K562 (cell line): ENCODE measurements at regions not wholly inside any gene's neighbourhood (a gene's known extent, or its start where the extent isn't known, plus 50 kb on each side); places are given as distances from the start of the nearest gene placed in this dataset.

Experiments used
- ESRRA ChIP-seq: fragments of 450-650 bp; IDR thresholded peaks from 2 replicates; pipeline ENCODE4 v1.6.1; 2014; ENCODE audit warnings: low read depth, mild to moderate bottlenecking, moderate library complexity, borderline replicate concordance
- NR3C1 ChIP-seq: sonication (generic); formaldehyde crosslinking; IDR thresholded peaks from 2 replicates; pipeline ENCODE4 v1.8.1; 2022; ENCODE audit warnings: missing genetic modification reagents
- POLR3A ChIP-seq: IDR thresholded peaks from 2 replicates; pipeline ENCODE4 v1.6.1; 2011; ENCODE audit warnings: borderline replicate concordance, mild to moderate bottlenecking, moderate library complexity; ENCODE audit not compliant: insufficient read length, insufficient read depth; ENCODE audit errors: extremely low read depth
- TF ChIP-seq, protein P1 (sequence below): fragments of 450-650 bp; IDR thresholded peaks from 2 replicates; pipeline ENCODE4 v1.6.1; 2016; ENCODE audit warnings: antibody characterized with exemption
- TF ChIP-seq, protein P2 (sequence below), 3 experiments: IDR thresholded peaks in 2 of 3; conservative IDR thresholded peaks in 1 of 3; 2 replicates each; pipeline ENCODE4 v1.5.1; 2011 to 2012; ENCODE audit warnings: low read length in 3 of 3, mild to moderate bottlenecking in 3 of 3, control low read depth in 2 of 3, improper control_type of control experiment in 1 of 3, inconsistent platforms in 1 of 3, low read depth in 1 of 3, mixed read lengths in 1 of 3, moderate library complexity in 1 of 3; ENCODE audit not compliant: insufficient read depth in 2 of 3
- TF ChIP-seq, protein P3 (sequence below): fragments of 250-450 bp; sonication (Bioruptor Pico); IDR thresholded peaks from 2 replicates; pipeline ENCODE4 v1.8.0; 2021; ENCODE audit warnings: borderline replicate concordance, mild to moderate bottlenecking, moderate library complexity; ENCODE audit not compliant: poor library complexity, severe bottlenecking

DNA sequence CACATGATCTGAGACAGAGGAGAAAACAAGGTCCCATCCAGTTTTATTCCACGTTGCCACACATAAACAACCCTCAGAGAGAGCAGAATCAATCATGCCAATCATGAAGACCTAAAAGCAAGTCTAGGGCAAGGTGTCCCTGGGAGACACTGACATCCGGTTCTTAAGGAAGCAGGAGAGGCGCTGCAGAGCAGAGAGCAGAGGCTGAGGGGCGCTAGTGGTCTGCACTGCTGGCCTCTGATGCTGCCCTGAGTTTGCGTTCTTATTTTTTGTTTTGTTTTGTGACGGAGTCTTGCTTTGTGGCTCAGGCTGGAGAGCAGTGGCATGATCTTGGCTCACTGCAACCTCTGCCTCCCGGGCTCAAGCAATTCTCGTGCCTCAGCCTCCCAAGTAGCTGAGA lies 83.3 kb downstream of the SMIM21 start:
- TF ChIP-seq, protein P1, sequence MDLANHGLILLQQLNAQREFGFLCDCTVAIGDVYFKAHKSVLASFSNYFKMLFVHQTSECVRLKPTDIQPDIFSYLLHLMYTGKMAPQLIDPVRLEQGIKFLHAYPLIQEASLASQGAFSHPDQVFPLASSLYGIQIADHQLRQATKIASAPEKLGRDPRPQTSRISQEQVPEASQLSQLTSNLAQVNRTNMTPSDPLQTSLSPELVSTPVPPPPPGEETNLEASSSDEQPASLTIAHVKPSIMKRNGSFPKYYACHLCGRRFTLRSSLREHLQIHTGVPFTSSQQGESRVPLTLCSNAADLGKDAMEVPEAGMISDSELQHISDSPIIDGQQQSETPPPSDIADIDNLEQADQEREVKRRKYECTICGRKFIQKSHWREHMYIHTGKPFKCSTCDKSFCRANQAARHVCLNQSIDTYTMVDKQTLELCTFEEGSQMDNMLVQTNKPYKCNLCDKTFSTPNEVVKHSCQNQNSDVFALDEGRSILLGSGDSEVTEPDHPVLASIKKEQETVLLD, result no peak
- TF ChIP-seq, protein P2, sequence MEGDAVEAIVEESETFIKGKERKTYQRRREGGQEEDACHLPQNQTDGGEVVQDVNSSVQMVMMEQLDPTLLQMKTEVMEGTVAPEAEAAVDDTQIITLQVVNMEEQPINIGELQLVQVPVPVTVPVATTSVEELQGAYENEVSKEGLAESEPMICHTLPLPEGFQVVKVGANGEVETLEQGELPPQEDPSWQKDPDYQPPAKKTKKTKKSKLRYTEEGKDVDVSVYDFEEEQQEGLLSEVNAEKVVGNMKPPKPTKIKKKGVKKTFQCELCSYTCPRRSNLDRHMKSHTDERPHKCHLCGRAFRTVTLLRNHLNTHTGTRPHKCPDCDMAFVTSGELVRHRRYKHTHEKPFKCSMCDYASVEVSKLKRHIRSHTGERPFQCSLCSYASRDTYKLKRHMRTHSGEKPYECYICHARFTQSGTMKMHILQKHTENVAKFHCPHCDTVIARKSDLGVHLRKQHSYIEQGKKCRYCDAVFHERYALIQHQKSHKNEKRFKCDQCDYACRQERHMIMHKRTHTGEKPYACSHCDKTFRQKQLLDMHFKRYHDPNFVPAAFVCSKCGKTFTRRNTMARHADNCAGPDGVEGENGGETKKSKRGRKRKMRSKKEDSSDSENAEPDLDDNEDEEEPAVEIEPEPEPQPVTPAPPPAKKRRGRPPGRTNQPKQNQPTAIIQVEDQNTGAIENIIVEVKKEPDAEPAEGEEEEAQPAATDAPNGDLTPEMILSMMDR (IDR thresholded peaks at IDR 0.05 in 2 of 3, conservative IDR thresholded peaks at IDR 0.05 in 1 of 3; ENCODE audit: insufficient read depth in 2 of 3, low read depth in 1 of 3, low read length in 3 of 3), result peak in 1 of 3 experiments; percentile 11; a peak in 1 of 6 replicates
- TF ChIP-seq, protein P3, sequence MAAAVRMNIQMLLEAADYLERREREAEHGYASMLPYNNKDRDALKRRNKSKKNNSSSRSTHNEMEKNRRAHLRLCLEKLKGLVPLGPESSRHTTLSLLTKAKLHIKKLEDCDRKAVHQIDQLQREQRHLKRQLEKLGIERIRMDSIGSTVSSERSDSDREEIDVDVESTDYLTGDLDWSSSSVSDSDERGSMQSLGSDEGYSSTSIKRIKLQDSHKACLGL, result no peak
- TF ChIP-seq POLR3A (no peak), NR3C1 (CRISPR knock-in tag) (no peak), ESRRA (no peak)
